ENCODE measurements at regions not wholly inside any gene's neighbourhood (a gene's known extent, or its start where the extent isn't known, plus 50 kb on each side); places are given as distances from the start of the nearest gene placed in this dataset.

DNA sequence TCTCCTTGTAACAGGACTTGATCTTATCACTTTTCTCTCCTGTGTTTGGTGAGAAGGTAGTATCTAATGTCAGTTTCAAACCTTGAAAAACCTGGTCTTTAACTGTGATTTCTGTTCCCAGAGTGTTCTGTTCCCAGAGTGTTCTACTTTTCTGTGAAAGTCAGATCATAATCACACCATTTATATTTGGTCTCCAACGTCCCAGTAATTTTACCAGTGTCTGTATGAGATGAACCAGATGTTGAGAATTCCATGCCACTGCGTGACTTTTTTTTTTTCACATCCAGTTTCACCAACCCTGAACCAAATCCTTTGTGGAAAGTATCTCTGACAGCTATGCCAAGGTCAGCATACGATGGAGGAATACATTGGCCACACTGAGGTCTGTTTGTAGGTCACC lies 365.2 kb downstream of the USP25 start:
- in situ Hi-C loops (cut with MboI; ENCODE audit: low sequenced_read_pairs in 4 of 4): loop anchor here in 2 of 4 donors (25.0 kb wide), 2 partner anchors 442 to 492 kb away; no protein-coding TSS in a partner anchor
- no peaks in the 10 kb centered on the region for H3K9me3 ChIP-seq

DNA sequence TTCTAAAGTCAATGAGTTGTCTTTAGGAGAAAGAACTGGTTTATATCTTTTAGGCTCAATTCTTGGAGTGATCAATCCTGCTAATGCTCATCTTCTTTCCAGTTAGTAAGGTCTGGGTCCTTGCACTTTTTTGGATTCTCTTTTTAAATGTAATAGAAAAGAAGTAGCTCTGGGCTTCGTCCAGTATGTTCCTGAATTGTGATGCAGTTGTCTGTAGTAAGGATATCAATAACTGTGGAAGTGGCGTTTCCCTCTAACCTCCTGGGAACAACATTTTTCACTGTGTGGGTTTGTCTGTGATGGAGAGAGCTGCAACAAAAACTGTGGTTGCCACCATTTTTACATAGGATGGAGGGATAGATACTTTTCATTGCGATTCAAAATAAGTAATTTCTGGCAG lies 367.2 kb downstream of the USP25 start:
- ATAC-seq (no peak), DNase-seq (no peak)
- in situ Hi-C loops (cut with MboI; ENCODE audit: low sequenced_read_pairs in 4 of 4): loop anchor here in 2 of 4 donors (25.0 kb wide), 2 partner anchors 440 to 490 kb away; no protein-coding TSS in a partner anchor
- H3K36me3 ChIP-seq: no peaks in the 10 kb centered on the region
- H3K27ac ChIP-seq: no peak overlapping the region
- intact Hi-C loops (cut with DNase I; ENCODE audit: low total_unique reads): no loop called here
- no peaks in the 10 kb centered on the region for H3K4me1 ChIP-seq
- TF ChIP-seq, protein P1, sequence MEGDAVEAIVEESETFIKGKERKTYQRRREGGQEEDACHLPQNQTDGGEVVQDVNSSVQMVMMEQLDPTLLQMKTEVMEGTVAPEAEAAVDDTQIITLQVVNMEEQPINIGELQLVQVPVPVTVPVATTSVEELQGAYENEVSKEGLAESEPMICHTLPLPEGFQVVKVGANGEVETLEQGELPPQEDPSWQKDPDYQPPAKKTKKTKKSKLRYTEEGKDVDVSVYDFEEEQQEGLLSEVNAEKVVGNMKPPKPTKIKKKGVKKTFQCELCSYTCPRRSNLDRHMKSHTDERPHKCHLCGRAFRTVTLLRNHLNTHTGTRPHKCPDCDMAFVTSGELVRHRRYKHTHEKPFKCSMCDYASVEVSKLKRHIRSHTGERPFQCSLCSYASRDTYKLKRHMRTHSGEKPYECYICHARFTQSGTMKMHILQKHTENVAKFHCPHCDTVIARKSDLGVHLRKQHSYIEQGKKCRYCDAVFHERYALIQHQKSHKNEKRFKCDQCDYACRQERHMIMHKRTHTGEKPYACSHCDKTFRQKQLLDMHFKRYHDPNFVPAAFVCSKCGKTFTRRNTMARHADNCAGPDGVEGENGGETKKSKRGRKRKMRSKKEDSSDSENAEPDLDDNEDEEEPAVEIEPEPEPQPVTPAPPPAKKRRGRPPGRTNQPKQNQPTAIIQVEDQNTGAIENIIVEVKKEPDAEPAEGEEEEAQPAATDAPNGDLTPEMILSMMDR (IDR thresholded peaks at IDR 0.05 in 4 of 5, conservative IDR thresholded peaks at IDR 0.05 in 1 of 5): no peak
- TF ChIP-seq POLR2A (IDR thresholded peaks at IDR 0.05): no peak
- no peak overlapping the region for H3K4me3 ChIP-seq
- no peaks in the 10 kb centered on the region for H3K9me3 ChIP-seq
- H3K27me3 ChIP-seq: no peaks in the 10 kb centered on the region

More for the DNA sequence above, 365.2 kb downstream of the USP25 start:
- Histone ChIP-seq H3K4me3 (no peak overlapping the region), H3K36me3 (no peaks in the 10 kb centered on the region), H3K27ac (no peak overlapping the region), H3K4me1 (no peaks in the 10 kb centered on the region), H3K27me3 (no peaks in the 10 kb centered on the region)
- no peak for ATAC-seq
- TF ChIP-seq, protein P1 (IDR thresholded peaks at IDR 0.05 in 4 of 5, conservative IDR thresholded peaks at IDR 0.05 in 1 of 5): no peak
- no peak for TF ChIP-seq POLR2A (IDR thresholded peaks at IDR 0.05)
- no peak for DNase-seq
- intact Hi-C loops (cut with DNase I; ENCODE audit: low total_unique reads): no loop called here

DNA sequence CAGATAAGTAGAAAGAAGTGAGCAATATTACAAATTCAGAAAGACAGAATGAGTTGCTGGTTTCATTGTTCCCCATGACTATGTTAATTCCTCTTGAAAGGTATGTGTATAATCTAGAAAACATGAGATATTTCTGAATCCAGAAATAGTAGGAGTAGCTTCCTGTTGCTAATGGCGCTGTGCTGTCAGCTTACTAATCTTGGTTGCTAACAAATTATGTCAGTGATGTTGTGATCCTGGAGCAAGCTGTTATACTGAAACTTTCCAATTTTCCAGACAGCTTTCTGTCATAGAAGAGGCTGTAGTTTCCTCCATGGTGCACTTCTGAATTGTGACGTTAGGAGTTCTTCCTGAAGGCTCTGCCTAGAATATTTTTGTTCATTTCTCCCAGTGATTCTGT lies 372.3 kb downstream of the USP25 start:
- H3K4me3 ChIP-seq: no peak overlapping the region
- no peak for DNase-seq
- H3K27ac ChIP-seq: no peak overlapping the region
- intact Hi-C loops (cut with DNase I; ENCODE audit: low total_unique reads): no loop called here
- H3K36me3 ChIP-seq: no peaks in the 10 kb centered on the region
- in situ Hi-C loops (cut with MboI; ENCODE audit: low sequenced_read_pairs in 4 of 4): no loop called here
- no peak for ATAC-seq
- TF ChIP-seq, protein P1 (IDR thresholded peaks at IDR 0.05 in 4 of 5, conservative IDR thresholded peaks at IDR 0.05 in 1 of 5): no peak
- no peak for TF ChIP-seq POLR2A (IDR thresholded peaks at IDR 0.05)
- no peaks in the 10 kb centered on the region for H3K4me1 ChIP-seq
- H3K27me3 ChIP-seq: no peaks in the 10 kb centered on the region
- H3K9me3 ChIP-seq: no peaks in the 10 kb centered on the region

DNA sequence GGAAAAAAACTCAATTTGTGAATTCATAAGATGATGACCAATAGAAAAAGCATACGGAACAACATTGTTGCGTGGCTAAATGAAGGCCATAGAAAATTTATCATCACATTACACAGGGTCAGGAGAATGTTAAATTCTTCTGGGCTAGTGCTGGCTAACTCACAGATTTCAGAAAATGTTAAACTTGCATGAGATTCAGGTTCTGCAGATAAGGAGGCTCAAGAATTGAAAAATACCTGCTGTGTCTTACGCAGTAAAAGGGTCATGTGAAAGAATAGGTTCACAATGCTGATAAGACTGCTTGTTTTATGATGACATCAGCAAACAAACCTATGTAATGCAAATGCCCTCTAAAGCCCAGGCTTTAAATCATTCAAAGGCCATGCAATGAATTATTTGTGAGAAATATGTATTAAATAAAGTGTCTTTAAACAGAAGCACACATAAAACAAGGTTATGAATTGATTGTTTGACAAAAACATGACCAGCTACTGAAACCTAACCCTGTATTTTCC lies 378.8 kb downstream of the USP25 start:
- TF ChIP-seq, protein P1 (IDR thresholded peaks at IDR 0.05 in 4 of 5, conservative IDR thresholded peaks at IDR 0.05 in 1 of 5): no peak
- TF ChIP-seq POLR2A (IDR thresholded peaks at IDR 0.05): no peak
- Histone ChIP-seq H3K36me3 (no peaks in the 10 kb centered on the region), H3K4me1 (peaks cover 0 to 4% of the 10 kb centered on the region in 2 donors), H3K4me3 (no peak overlapping the region), H3K27me3 (no peaks in the 10 kb centered on the region), H3K27ac (no peak overlapping the region), H3K9me3 (no peaks in the 10 kb centered on the region)
- intact Hi-C loops (cut with DNase I; ENCODE audit: low total_unique reads) (no loop called here), in situ Hi-C loops (cut with MboI; ENCODE audit: low sequenced_read_pairs in 4 of 4) (no loop called here)
- no peak for DNase-seq
- no peak for ATAC-seq

All from gastrocnemius medialis (tissue), 4 donors.